GM12873 (cell line): ENCODE measurements at regions not wholly inside any gene's neighbourhood (a gene's known extent, or its start where the extent isn't known, plus 50 kb on each side); places are given as distances from the start of the nearest gene placed in this dataset.

Experiments
- TF ChIP-seq, protein P1 (sequence below): IDR thresholded peaks from 2 replicates; pipeline ENCODE4 v1.5.1; 2012; ENCODE audit warnings: low read depth, mild to moderate bottlenecking, moderate library complexity, low read length, control low read depth; ENCODE audit not compliant: insufficient read depth; ENCODE audit errors: missing control alignments

DNA sequence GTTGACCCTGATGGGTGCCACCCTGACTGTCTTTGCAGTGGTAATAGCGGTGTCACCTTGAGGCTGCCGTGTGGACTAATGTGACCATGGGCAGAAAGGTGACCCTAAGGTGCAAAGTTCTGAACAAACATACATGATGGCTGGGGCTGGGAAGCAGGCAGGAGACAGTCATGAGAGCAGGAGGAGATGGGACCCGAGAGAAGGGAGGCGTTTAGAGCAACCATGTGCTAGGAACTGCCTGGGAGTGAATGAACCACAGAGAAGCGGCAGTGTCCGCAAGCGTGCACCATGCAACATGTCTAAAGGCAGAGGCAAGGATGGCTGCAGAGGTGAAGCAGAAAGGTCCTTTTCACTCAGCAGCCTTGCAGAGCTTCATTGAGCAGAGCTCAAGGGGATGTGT, 113.1 kb upstream of the GDF10 start:
- TF ChIP-seq, protein P1, sequence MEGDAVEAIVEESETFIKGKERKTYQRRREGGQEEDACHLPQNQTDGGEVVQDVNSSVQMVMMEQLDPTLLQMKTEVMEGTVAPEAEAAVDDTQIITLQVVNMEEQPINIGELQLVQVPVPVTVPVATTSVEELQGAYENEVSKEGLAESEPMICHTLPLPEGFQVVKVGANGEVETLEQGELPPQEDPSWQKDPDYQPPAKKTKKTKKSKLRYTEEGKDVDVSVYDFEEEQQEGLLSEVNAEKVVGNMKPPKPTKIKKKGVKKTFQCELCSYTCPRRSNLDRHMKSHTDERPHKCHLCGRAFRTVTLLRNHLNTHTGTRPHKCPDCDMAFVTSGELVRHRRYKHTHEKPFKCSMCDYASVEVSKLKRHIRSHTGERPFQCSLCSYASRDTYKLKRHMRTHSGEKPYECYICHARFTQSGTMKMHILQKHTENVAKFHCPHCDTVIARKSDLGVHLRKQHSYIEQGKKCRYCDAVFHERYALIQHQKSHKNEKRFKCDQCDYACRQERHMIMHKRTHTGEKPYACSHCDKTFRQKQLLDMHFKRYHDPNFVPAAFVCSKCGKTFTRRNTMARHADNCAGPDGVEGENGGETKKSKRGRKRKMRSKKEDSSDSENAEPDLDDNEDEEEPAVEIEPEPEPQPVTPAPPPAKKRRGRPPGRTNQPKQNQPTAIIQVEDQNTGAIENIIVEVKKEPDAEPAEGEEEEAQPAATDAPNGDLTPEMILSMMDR = no peak

GRCh38 chr10:47187592-47187991, 112.4 kb upstream of the GDF10 start:
- TF ChIP-seq, protein P1 = no peak

DNA sequence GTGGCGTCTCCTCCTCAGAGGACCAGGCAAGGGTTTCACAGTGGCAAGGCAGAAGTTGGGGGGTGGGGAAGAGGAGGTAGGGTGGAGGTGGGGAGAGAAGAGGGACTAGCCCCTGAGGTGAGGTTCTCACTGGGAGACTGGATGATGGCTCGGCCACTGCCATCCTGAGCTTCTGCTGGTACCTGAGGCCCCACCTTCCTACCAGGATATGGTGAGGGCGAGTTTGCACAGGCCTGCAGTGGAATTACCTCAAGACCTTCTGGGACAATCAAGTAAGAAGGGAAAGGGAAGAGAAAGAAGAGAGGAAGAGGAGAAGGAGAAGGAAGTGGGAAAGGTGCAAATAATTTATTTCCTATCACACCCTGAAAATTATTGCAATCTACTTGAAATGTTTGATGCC, 111.8 kb upstream of the GDF10 start:
- TF ChIP-seq, protein P1 = no peak

DNA sequence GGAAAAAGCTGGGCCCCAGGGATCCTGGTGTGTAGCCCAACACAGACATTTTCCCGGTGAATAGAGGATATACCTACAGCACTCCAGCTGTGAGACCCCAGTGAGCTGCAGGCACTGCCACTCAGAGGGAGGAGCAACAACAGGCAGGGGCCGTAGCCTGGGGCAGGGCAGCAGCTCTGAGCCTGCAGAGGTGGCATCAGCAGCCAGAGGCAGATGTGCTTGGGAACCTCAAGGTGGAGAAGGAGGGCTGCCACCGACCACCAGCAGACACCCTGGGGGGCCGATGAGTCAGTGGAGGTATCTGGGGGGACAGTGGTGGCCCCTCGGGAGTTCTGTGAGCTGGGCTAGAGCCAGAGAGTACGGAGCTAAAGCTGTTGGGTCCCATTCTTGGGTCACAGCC, 110.2 kb upstream of the GDF10 start:
- TF ChIP-seq, protein P1 = no peak

GRCh38 chr10:47190301-47190700, 109.7 kb upstream of the GDF10 start:
- TF ChIP-seq, protein P1 = no peak

GRCh38 chr10:47190802-47191450, 109.1 kb upstream of the GDF10 start:
- TF ChIP-seq, protein P1 = no peak

GRCh38 chr10:47192273-47192672, 107.7 kb upstream of the GDF10 start:
- TF ChIP-seq, protein P1 = no peak
